Endothelial cell of umbilical vein (primary cell): ENCODE measurements at regions not wholly inside any gene's neighbourhood (a gene's known extent, or its start where the extent isn't known, plus 50 kb on each side); places are given as distances from the start of the nearest gene placed in this dataset.

Source experiments
- BruUV-seq: library from RNA; stranded (reverse); fragments of 400-500 nt; replicated peaks from 2 replicates; lab custom pipeline; 2021; lab: Mats Ljungman, UMichigan
- CTCF ChIA-PET: fragments of 300-600, 350-600 bp; sonication (Branson Sonifier 250); formaldehyde crosslinking; loops from one replicate; lab custom pipeline; 2021; ENCODE audit warnings: antibody characterized with exemption, inconsistent platforms; lab: Charles Lee
- POLR2A ChIA-PET: fragments of 300-600, 350-600 bp; sonication (Branson Sonifier 250); formaldehyde crosslinking; loops from one replicate; lab custom pipeline; 2021; ENCODE audit warnings: antibody characterized with exemption, inconsistent platforms; lab: Charles Lee
- DNase-seq: peaks from one replicate; pipeline ENCODE4 v3.0.0-alpha.2; 2011; ENCODE audit warnings: low read depth, low spot score
- FAIRE-seq: peaks from 2 replicates; lab custom pipeline; 2011; peaks lifted over from hg19 to GRCh38; lab: Jason Lieb, UNC
- H2AFZ ChIP-seq: 2 replicates; pipeline ENCODE4 v1.6.0; 2012; ENCODE audit warnings: low read depth, low read length, control low read depth, inconsistent platforms
- H3K27ac ChIP-seq: 2 replicates; pipeline ENCODE4 v1.5.1; 2011; ENCODE audit warnings: low read depth, mild to moderate bottlenecking, control low read depth, low read length, moderate library complexity; ENCODE audit not compliant: insufficient read depth
- H3K27me3 ChIP-seq, 2 experiments: 2 replicates each; pipeline versions ENCODE4 v1.6.0 to v1.6.1; 2011; ENCODE audit warnings: low read length in 2 of 2, mixed read lengths in 1 of 2; ENCODE audit not compliant: control insufficient read depth in 2 of 2, insufficient read depth in 2 of 2
- H3K36me3 ChIP-seq, 2 experiments: 2 replicates in 1 of 2; 3 replicates in 1 of 2; pipeline ENCODE4 v1.5.1; 2011; ENCODE audit warnings: low read length in 2 of 2, mild to moderate bottlenecking in 1 of 2, moderate library complexity in 1 of 2; ENCODE audit not compliant: control insufficient read depth in 2 of 2, insufficient read depth in 2 of 2; ENCODE audit errors: extremely low read depth in 1 of 2
- H3K4me1 ChIP-seq: 3 replicates; pipeline ENCODE4 v1.5.1; 2011; ENCODE audit warnings: mild to moderate bottlenecking, low read length; ENCODE audit not compliant: control insufficient read depth, insufficient read depth; ENCODE audit errors: extremely low read depth
- H3K4me2 ChIP-seq: 2 replicates; pipeline ENCODE4 v1.6.1; 2011; ENCODE audit warnings: low read length, control low read depth, mixed read lengths; ENCODE audit not compliant: insufficient read depth
- H3K4me3 ChIP-seq, 3 experiments: fragments of 200-600 bp in 1 of 3; sonication (generic), shearing (Covaris generic) in 1 of 3; replicated peaks in 1 of 3; 2 replicates each; pipeline ENCODE4 v1.5.1; 2011 to 2016; ENCODE audit warnings: control low read depth in 3 of 3, low read length in 3 of 3, mild to moderate bottlenecking in 2 of 3, inconsistent platforms in 1 of 3, low read depth in 1 of 3, moderate library complexity in 1 of 3; ENCODE audit not compliant: insufficient read depth in 1 of 3
- H3K79me2 ChIP-seq: 2 replicates; pipeline ENCODE4 v1.6.0; 2012; ENCODE audit warnings: low read length, inconsistent platforms; ENCODE audit not compliant: control insufficient read depth, insufficient read depth
- H3K9ac ChIP-seq: replicated peaks from 2 replicates; pipeline ENCODE3; 2011; ENCODE audit warnings: low read length, control low read depth; ENCODE audit not compliant: insufficient read depth; ENCODE audit errors: extremely low read depth
- H3K9me1 ChIP-seq: replicated peaks from 3 replicates; pipeline ENCODE4 v1.6.0; 2011; ENCODE audit warnings: mild to moderate bottlenecking, low read length; ENCODE audit not compliant: control insufficient read depth, insufficient read depth; ENCODE audit errors: extremely low read depth
- H3K9me3 ChIP-seq: replicated peaks from 2 replicates; pipeline ENCODE4 v1.5.1; 2012; ENCODE audit warnings: low read length, inconsistent platforms; ENCODE audit not compliant: control insufficient read depth, insufficient read depth
- H4K20me1 ChIP-seq: replicated peaks from 2 replicates; pipeline ENCODE3; 2011; ENCODE audit warnings: mild to moderate bottlenecking, low read length; ENCODE audit not compliant: control insufficient read depth, insufficient read depth; ENCODE audit errors: extremely low read depth
- CTCF ChIP-seq, 2 donors: IDR thresholded peaks; 1 replicate in 1 of 2; 2 replicates in 1 of 2; pipeline ENCODE4 v1.5.1; 2011; ENCODE audit warnings: low read length in 2 of 2, mild to moderate bottlenecking in 2 of 2, moderate library complexity in 2 of 2, control low read depth in 1 of 2, inconsistent platforms in 1 of 2, low read depth in 1 of 2; ENCODE audit not compliant: insufficient read depth in 1 of 2; ENCODE audit errors: extremely low read depth in 1 of 2
- EZH2 ChIP-seq: IDR thresholded peaks from 2 replicates; pipeline ENCODE4 v1.6.1; 2012; ENCODE audit warnings: borderline replicate concordance, low read depth, mild to moderate bottlenecking, moderate library complexity, low read length, inconsistent platforms; ENCODE audit not compliant: severe bottlenecking
- FOS ChIP-seq: IDR thresholded peaks from 2 replicates; pipeline ENCODE4 v1.6.1; 2011; ENCODE audit warnings: mild to moderate bottlenecking, low read length, moderate library complexity, borderline replicate concordance; ENCODE audit not compliant: insufficient read depth
- JUN ChIP-seq: IDR thresholded peaks from 2 replicates; pipeline ENCODE4 v1.6.1; 2011; ENCODE audit warnings: borderline replicate concordance, low read depth; ENCODE audit not compliant: insufficient read length, insufficient read depth
- MAX ChIP-seq: IDR thresholded peaks from 2 replicates; pipeline ENCODE4 v1.6.1; 2011; ENCODE audit not compliant: insufficient read depth, insufficient read length
- MYC ChIP-seq: IDR thresholded peaks from one replicate; pipeline ENCODE4 v1.6.1; 2011; ENCODE audit warnings: mild to moderate bottlenecking, low read depth, low read length
- dilution Hi-C: fragments of 300-500 bp; cut with MboI; formaldehyde crosslinking; loops from one replicate; pipeline ENCODE4 v1.15.0; 2019; ENCODE audit warnings: low sequenced_read_pairs; ENCODE audit not compliant: extremely low pct_ligation_motif_present
- intact Hi-C: fragments of 100-400 bp; cut with micrococcal nuclease; formaldehyde crosslinking; loops from one replicate; pipeline ENCODE4 v1.10.0; 2022

GRCh38 chr20:20780127-20780824 is 67.8 kb upstream of the RALGAPA2 start:
- BruUV-seq = no TSS peak
- Histone ChIP-seq H3K9ac (no peak overlapping the region), H3K4me2 (no peak overlapping the region), H3K4me1 (no peaks in the 10 kb centered on the region), H3K27ac (no peak overlapping the region), H3K9me3 (no peaks in the 10 kb centered on the region), H3K79me2 (no peaks in the 10 kb centered on the region), H4K20me1 (no peaks in the 10 kb centered on the region), H3K36me3 (no peaks in the 10 kb centered on the region), H3K9me1 (no peaks in the 10 kb centered on the region), H3K27me3 (peaks cover 0 to 3% of the 10 kb centered on the region in 2 experiments), H3K4me3 (no peak overlapping the region), H2AFZ (no peak overlapping the region)
- no peak for TF ChIP-seq CTCF (IDR thresholded peaks at IDR 0.05; ENCODE audit: extremely low read depth in 1 of 2, insufficient read depth in 1 of 2, low read depth in 1 of 2, low read length in 2 of 2)
- no peak for TF ChIP-seq MAX
- no peak for TF ChIP-seq FOS
- no peak for TF ChIP-seq MYC
- no peak for TF ChIP-seq EZH2
- no peak for TF ChIP-seq JUN
- intact Hi-C loops = no loop called here
- dilution Hi-C loops = no loop called here
- ChIA-PET POLR2A (no interaction called here), CTCF (interaction anchor here (0.6 to 1.5 kb wide), 3 partner anchors 15 to 45 kb away, joined by 3 to 5 read pairs (median 3); no protein-coding TSS in a partner anchor)
- DNase-seq (no peak), FAIRE-seq (no peak)
